ENCODE measurements at regions not wholly inside any gene's neighbourhood (a gene's known extent, or its start where the extent isn't known, plus 50 kb on each side); places are given as distances from the start of the nearest gene placed in this dataset.
"Not testable (repeated sequence)": the region's sequence is repeated elsewhere in the genome, so short reads cannot be mapped to it uniquely, and the experiment has no call there.

- no peak for DNase-seq (ENCODE audit: low read depth)
These were observed 204.0 kb upstream of the HDAC4 start for GRCh38 chr2:239604861-239605260.

- DNase-seq (ENCODE audit: low read depth): no peak
These were observed 202.9 kb upstream of the HDAC4 start for GRCh38 chr2:239603411-239604356.

- DNase-seq (ENCODE audit: low read depth): no peak
These were observed 201.8 kb upstream of the HDAC4 start for GRCh38 chr2:239602290-239603282.

GRCh38 chr2:239601880-239602279 is 201.1 kb upstream of the HDAC4 start:
- DNase-seq (ENCODE audit: low read depth): no peak

GRCh38 chr2:239601201-239601851 is 200.5 kb upstream of the HDAC4 start:
- no peak for DNase-seq (ENCODE audit: low read depth)

- no peak for DNase-seq (ENCODE audit: low read depth)
These were observed 199.8 kb upstream of the HDAC4 start for GRCh38 chr2:239600650-239601049.

- DNase-seq (ENCODE audit: low read depth): no peak
These were observed 199.3 kb upstream of the HDAC4 start for GRCh38 chr2:239600001-239600593.

GRCh38 chr2:239599299-239599698 is 198.5 kb upstream of the HDAC4 start:
- DNase-seq (ENCODE audit: low read depth): no peak

GRCh38 chr2:239598732-239599090 is 197.9 kb upstream of the HDAC4 start:
- no peak for DNase-seq (ENCODE audit: low read depth)

GRCh38 chr2:239598011-239598731 is 197.4 kb upstream of the HDAC4 start:
- no peak for DNase-seq (ENCODE audit: low read depth)

GRCh38 chr2:239597216-239597615 is 196.4 kb upstream of the HDAC4 start:
- DNase-seq (ENCODE audit: low read depth): no peak

GRCh38 chr2:239596792-239597191 is 196.0 kb upstream of the HDAC4 start:
- no peak for DNase-seq (ENCODE audit: low read depth)

- no peak for DNase-seq (ENCODE audit: low read depth)
These were observed 195.4 kb upstream of the HDAC4 start for GRCh38 chr2:239596253-239596652.

GRCh38 chr2:239595726-239596125 is 194.9 kb upstream of the HDAC4 start:
- no peak for DNase-seq (ENCODE audit: low read depth)

GRCh38 chr2:239594772-239595608 is 194.2 kb upstream of the HDAC4 start:
- DNase-seq (ENCODE audit: low read depth): no peak

GRCh38 chr2:239594019-239594771 is 193.4 kb upstream of the HDAC4 start:
- DNase-seq (ENCODE audit: low read depth): no peak

GRCh38 chr2:239593455-239593854 is 192.6 kb upstream of the HDAC4 start:
- DNase-seq (ENCODE audit: low read depth): no peak

GRCh38 chr2:239592629-239593290 is 191.9 kb upstream of the HDAC4 start:
- not testable (repeated sequence) for DNase-seq (ENCODE audit: low read depth)
